Stimulated activated CD4-positive, alpha-beta T cell treated with anti-CD3 and anti-CD28 coated beads, Interleukin-15, amount 100 ng/mL, for 48 hours (primary cell): ENCODE measurements at regions not wholly inside any gene's neighbourhood (a gene's known extent, or its start where the extent isn't known, plus 50 kb on each side); places are given as distances from the start of the nearest gene placed in this dataset.
"Not testable (repeated sequence)": the region's sequence is repeated elsewhere in the genome, so short reads cannot be mapped to it uniquely, and the experiment has no call there.

Experiments
- DNase-seq, 2 donors: peaks; one replicate each; pipeline ENCODE4 v3.0.0-alpha.2; 2020; ENCODE audit warnings: low read depth in 2 of 2

- DNase-seq = no peak
These were observed 85.1 kb upstream of the NAV2 start for GRCh38 chr11:19627566-19627965.

- no peak for DNase-seq
These were observed 87.2 kb upstream of the NAV2 start for GRCh38 chr11:19625438-19625837.

- no peak for DNase-seq
These were observed 94.7 kb upstream of the NAV2 start for GRCh38 chr11:19617696-19618523.

GRCh38 chr11:19615341-19616183, 97.1 kb upstream of the NAV2 start:
- DNase-seq = no peak

- no peak for DNase-seq
These were observed 98.2 kb upstream of the NAV2 start for GRCh38 chr11:19614370-19614940.

GRCh38 chr11:19612025-19612424, 100.6 kb upstream of the NAV2 start:
- DNase-seq = not testable (repeated sequence)

- DNase-seq = no peak
These were observed 104.8 kb upstream of the NAV2 start for GRCh38 chr11:19607656-19608360.

GRCh38 chr11:19606856-19607655, 105.6 kb upstream of the NAV2 start:
- DNase-seq = no peak

GRCh38 chr11:19605520-19606371, 106.9 kb upstream of the NAV2 start:
- DNase-seq = no peak

- no peak for DNase-seq
These were observed 107.8 kb upstream of the NAV2 start for GRCh38 chr11:19604679-19605375.

- DNase-seq = no peak
These were observed 108.9 kb upstream of the NAV2 start for GRCh38 chr11:19603771-19604170.

- DNase-seq = no peak
These were observed 109.7 kb upstream of the NAV2 start for GRCh38 chr11:19602891-19603290.

- no peak for DNase-seq
These were observed 110.2 kb upstream of the NAV2 start for GRCh38 chr11:19602406-19602805.

- no peak for DNase-seq
These were observed 111.4 kb upstream of the NAV2 start for GRCh38 chr11:19601235-19601634.

GRCh38 chr11:19599681-19600080, 113.0 kb upstream of the NAV2 start:
- DNase-seq = no peak

- no peak for DNase-seq
These were observed 113.7 kb upstream of the NAV2 start for GRCh38 chr11:19598876-19599486.

- DNase-seq = no peak
These were observed 114.2 kb upstream of the NAV2 start for GRCh38 chr11:19598456-19598855.

- DNase-seq = no peak
These were observed 114.8 kb upstream of the NAV2 start for GRCh38 chr11:19597876-19598275.

GRCh38 chr11:19597206-19597605, 115.4 kb upstream of the NAV2 start:
- no peak for DNase-seq
